Activated T-helper 1 cell treated with anti-CD3 and anti-CD28 coated beads, Interleukin-12 subunit alpha, Interleukin-12 subunit beta, Interleukin-2, Interleukin-4 antibody, amounts not matched to agents 30 ng/mL and 10 ng/mL and 1 ng/mL, durations not matched to agents 14 hours and 24 hours and 36 hours (primary cell): ENCODE measurements at regions not wholly inside any gene's neighbourhood (a gene's known extent, or its start where the extent isn't known, plus 50 kb on each side); places are given as distances from the start of the nearest gene placed in this dataset.

Experiments
- DNase-seq: peaks from one replicate; pipeline ENCODE4 v3.0.0; 2021; ENCODE audit warnings: low spot score
- H3K27ac Mint-ChIP-seq: one replicate; pipeline ENCODE4 v1.8.0; 2021; ENCODE audit warnings: mild to moderate bottlenecking, mixed read lengths
- H3K27me3 Mint-ChIP-seq: one replicate; pipeline ENCODE4 v1.8.0; 2022; ENCODE audit warnings: mild to moderate bottlenecking, moderate library complexity, mixed read lengths; ENCODE audit not compliant: insufficient read depth
- H3K36me3 Mint-ChIP-seq: one replicate; pipeline ENCODE4 v1.8.0; 2021; ENCODE audit warnings: low read depth, mixed read lengths
- H3K4me1 Mint-ChIP-seq: one replicate; pipeline ENCODE4 v1.8.0; 2021; ENCODE audit warnings: low read depth, mixed read lengths
- H3K4me3 Mint-ChIP-seq: one replicate; pipeline ENCODE4 v1.8.0; 2021; ENCODE audit warnings: mild to moderate bottlenecking, moderate library complexity, mixed read lengths
- H3K9me3 Mint-ChIP-seq: one replicate; pipeline ENCODE4 v1.8.0; 2021; ENCODE audit warnings: mixed read lengths
- intact Hi-C: fragments of 100-400 bp; cut with micrococcal nuclease; formaldehyde crosslinking; loops from one replicate; pipeline ENCODE4 v1.15.1; 2024

- H3K27ac Mint-ChIP-seq: no peak overlapping the region
- peaks cover 4% of the 10 kb centered on the region for H3K4me1 Mint-ChIP-seq
- intact Hi-C loops: no loop called here
- H3K4me3 Mint-ChIP-seq: no peak overlapping the region
- H3K36me3 Mint-ChIP-seq: no peaks in the 10 kb centered on the region
- DNase-seq: no peak
- H3K27me3 Mint-ChIP-seq: no peaks in the 10 kb centered on the region
- H3K9me3 Mint-ChIP-seq: no peaks in the 10 kb centered on the region
These were observed 799.6 kb downstream of the ADGRL2 start for GRCh38 chr1:82600314-82600713.

- intact Hi-C loops: no loop called here
- H3K9me3 Mint-ChIP-seq: no peaks in the 10 kb centered on the region
- H3K27ac Mint-ChIP-seq: no peak overlapping the region
- no peak overlapping the region for H3K4me3 Mint-ChIP-seq
- H3K36me3 Mint-ChIP-seq: no peaks in the 10 kb centered on the region
- peaks cover 4% of the 10 kb centered on the region for H3K4me1 Mint-ChIP-seq
- no peaks in the 10 kb centered on the region for H3K27me3 Mint-ChIP-seq
- DNase-seq: no peak
These were observed 798.1 kb downstream of the ADGRL2 start for GRCh38 chr1:82598812-82599211.

DNA sequence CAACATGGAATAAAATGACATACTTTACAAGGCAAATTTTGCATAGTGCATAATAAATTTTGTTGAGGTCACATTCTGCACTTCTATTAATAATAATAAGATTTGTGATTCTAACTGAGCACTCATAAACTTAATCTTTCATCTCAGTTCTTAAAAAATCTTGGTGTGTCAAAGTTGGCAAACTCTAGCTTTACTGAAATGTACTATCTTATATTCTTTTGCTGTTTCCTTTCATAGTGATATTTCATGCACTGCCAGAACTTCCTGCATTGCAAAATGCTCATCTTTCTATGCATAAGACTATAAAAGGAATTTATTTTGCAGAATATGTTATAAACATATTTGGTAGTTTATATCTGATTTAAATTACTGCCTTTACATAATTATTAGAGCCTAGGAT is 797.6 kb downstream of the ADGRL2 start:
- Mint-ChIP-seq H3K4me3 (no peak overlapping the region), H3K36me3 (no peaks in the 10 kb centered on the region), H3K27me3 (no peaks in the 10 kb centered on the region), H3K27ac (no peak overlapping the region), H3K4me1 (peaks cover 4% of the 10 kb centered on the region), H3K9me3 (no peaks in the 10 kb centered on the region)
- no peak for DNase-seq
- intact Hi-C loops: no loop called here

GRCh38 chr1:82597649-82598048 is 796.9 kb downstream of the ADGRL2 start:
- peaks cover 4% of the 10 kb centered on the region for H3K4me1 Mint-ChIP-seq

GRCh38 chr1:82597141-82597540 is 796.4 kb downstream of the ADGRL2 start:
- intact Hi-C loops: no loop called here
- H3K9me3 Mint-ChIP-seq: no peaks in the 10 kb centered on the region
- H3K27me3 Mint-ChIP-seq: no peaks in the 10 kb centered on the region
- H3K27ac Mint-ChIP-seq: no peak overlapping the region
- DNase-seq: no peak
- peaks cover 4% of the 10 kb centered on the region for H3K4me1 Mint-ChIP-seq
- H3K36me3 Mint-ChIP-seq: no peaks in the 10 kb centered on the region
- H3K4me3 Mint-ChIP-seq: no peak overlapping the region

More at GRCh38 chr1:82597649-82598048, 796.9 kb downstream of the ADGRL2 start:
- no peak overlapping the region for H3K27ac Mint-ChIP-seq
- no peaks in the 10 kb centered on the region for H3K27me3 Mint-ChIP-seq
- no peaks in the 10 kb centered on the region for H3K9me3 Mint-ChIP-seq
- no peak for DNase-seq
- intact Hi-C loops: no loop called here
- H3K4me3 Mint-ChIP-seq: no peak overlapping the region
- H3K36me3 Mint-ChIP-seq: no peaks in the 10 kb centered on the region

- Mint-ChIP-seq H3K4me3 (no peak overlapping the region), H3K27me3 (no peaks in the 10 kb centered on the region), H3K27ac (no peak overlapping the region), H3K4me1 (no peaks in the 10 kb centered on the region), H3K9me3 (no peaks in the 10 kb centered on the region), H3K36me3 (no peaks in the 10 kb centered on the region)
- intact Hi-C loops: no loop called here
- DNase-seq: no peak
These were observed 792.8 kb downstream of the ADGRL2 start for GRCh38 chr1:82593561-82593960.

DNA sequence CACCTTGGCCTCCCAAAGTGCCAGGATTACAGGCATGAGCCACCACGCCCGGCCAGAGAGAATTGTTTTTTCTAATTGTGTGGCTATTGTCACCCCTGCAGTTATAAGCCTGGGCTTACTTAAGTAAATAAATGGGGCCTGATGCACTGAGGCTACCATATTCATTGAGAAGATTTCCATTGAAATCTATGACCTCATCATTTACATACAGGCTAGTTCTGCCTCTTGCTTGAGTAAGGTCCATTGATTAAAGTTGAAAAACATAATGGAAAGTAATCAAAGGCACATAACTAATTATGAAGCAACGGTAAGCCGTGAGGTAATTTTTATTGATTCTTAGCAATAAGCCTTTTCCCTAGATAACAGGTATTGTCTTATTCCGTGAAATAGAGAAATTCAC is 788.9 kb downstream of the ADGRL2 start:
- H3K27me3 Mint-ChIP-seq: no peaks in the 10 kb centered on the region
- H3K4me3 Mint-ChIP-seq: no peak overlapping the region
- DNase-seq: no peak
- no peaks in the 10 kb centered on the region for H3K36me3 Mint-ChIP-seq
- H3K9me3 Mint-ChIP-seq: no peaks in the 10 kb centered on the region
- intact Hi-C loops: no loop called here
- no peaks in the 10 kb centered on the region for H3K4me1 Mint-ChIP-seq
- H3K27ac Mint-ChIP-seq: no peak overlapping the region

- no peaks in the 10 kb centered on the region for H3K27me3 Mint-ChIP-seq
- no peaks in the 10 kb centered on the region for H3K4me1 Mint-ChIP-seq
- no peaks in the 10 kb centered on the region for H3K9me3 Mint-ChIP-seq
- DNase-seq: no peak
- H3K4me3 Mint-ChIP-seq: no peak overlapping the region
- intact Hi-C loops: no loop called here
- no peak overlapping the region for H3K27ac Mint-ChIP-seq
- H3K36me3 Mint-ChIP-seq: no peaks in the 10 kb centered on the region
These were observed 786.6 kb downstream of the ADGRL2 start for GRCh38 chr1:82587371-82587770.

DNA sequence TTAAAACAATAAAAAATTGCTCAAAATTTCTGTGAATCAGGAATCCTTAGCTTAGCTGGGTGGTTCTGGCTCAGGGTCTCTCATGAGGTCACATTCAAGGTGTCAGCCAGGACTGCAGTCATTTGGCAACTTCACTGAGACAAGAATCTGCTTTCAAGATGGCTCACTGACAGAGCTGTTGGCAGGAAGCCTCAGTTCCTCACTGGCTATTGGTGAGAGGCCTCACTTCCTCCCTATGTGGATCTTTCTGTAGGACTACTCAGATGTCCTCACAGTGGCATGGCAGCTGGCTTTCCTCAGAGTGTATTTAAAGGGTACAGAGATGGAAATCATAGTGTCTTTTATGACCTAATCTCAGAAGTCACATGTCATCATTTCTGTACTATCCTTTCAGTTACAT is 785.7 kb downstream of the ADGRL2 start:
- Mint-ChIP-seq H3K4me1 (no peaks in the 10 kb centered on the region), H3K27me3 (no peaks in the 10 kb centered on the region), H3K27ac (no peak overlapping the region), H3K9me3 (no peaks in the 10 kb centered on the region), H3K4me3 (no peak overlapping the region), H3K36me3 (no peaks in the 10 kb centered on the region)
- DNase-seq: no peak
- intact Hi-C loops: no loop called here

- Mint-ChIP-seq H3K9me3 (no peaks in the 10 kb centered on the region), H3K4me1 (no peaks in the 10 kb centered on the region), H3K27me3 (no peaks in the 10 kb centered on the region), H3K36me3 (no peaks in the 10 kb centered on the region), H3K27ac (no peak overlapping the region), H3K4me3 (no peak overlapping the region)
- no peak for DNase-seq
- intact Hi-C loops: no loop called here
These were observed 781.6 kb downstream of the ADGRL2 start for GRCh38 chr1:82582347-82582746.

- no peaks in the 10 kb centered on the region for H3K36me3 Mint-ChIP-seq
- H3K4me1 Mint-ChIP-seq: no peaks in the 10 kb centered on the region
- intact Hi-C loops: no loop called here
- no peak overlapping the region for H3K27ac Mint-ChIP-seq
- H3K27me3 Mint-ChIP-seq: no peaks in the 10 kb centered on the region
- no peak for DNase-seq
- no peaks in the 10 kb centered on the region for H3K9me3 Mint-ChIP-seq
- no peak overlapping the region for H3K4me3 Mint-ChIP-seq
These were observed 777.5 kb downstream of the ADGRL2 start for GRCh38 chr1:82578086-82578726.

GRCh38 chr1:82567348-82567747 is 766.6 kb downstream of the ADGRL2 start:
- intact Hi-C loops: no loop called here
- DNase-seq: no peak
- Mint-ChIP-seq H3K27ac (no peak overlapping the region), H3K4me3 (no peak overlapping the region), H3K9me3 (no peaks in the 10 kb centered on the region), H3K4me1 (no peaks in the 10 kb centered on the region), H3K36me3 (no peaks in the 10 kb centered on the region), H3K27me3 (peaks cover under 1% of the 10 kb centered on the region)

DNA sequence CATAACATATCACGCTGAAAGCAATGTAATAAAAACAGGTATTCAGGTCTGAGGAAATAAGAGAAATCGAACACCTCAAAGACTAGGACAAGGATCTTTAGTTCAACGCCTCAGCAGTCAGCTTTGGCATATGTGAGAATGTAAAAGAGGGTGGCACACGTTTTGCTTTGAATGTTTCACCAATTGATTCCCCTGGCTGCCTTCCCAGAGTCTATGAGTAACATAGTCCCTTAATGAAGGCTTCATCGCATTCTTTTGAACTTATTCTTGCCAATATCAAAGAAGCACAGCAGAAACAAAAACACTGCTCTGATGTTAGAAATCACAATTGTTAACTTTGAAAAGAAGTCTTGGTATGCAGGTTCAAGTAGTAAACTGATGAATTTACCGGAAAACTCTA is 764.8 kb downstream of the ADGRL2 start:
- Mint-ChIP-seq H3K9me3 (no peaks in the 10 kb centered on the region), H3K4me1 (no peaks in the 10 kb centered on the region), H3K27me3 (peaks cover 2% of the 10 kb centered on the region), H3K4me3 (no peak overlapping the region), H3K27ac (no peak overlapping the region), H3K36me3 (no peaks in the 10 kb centered on the region)
- intact Hi-C loops: no loop called here
- DNase-seq: no peak

DNA sequence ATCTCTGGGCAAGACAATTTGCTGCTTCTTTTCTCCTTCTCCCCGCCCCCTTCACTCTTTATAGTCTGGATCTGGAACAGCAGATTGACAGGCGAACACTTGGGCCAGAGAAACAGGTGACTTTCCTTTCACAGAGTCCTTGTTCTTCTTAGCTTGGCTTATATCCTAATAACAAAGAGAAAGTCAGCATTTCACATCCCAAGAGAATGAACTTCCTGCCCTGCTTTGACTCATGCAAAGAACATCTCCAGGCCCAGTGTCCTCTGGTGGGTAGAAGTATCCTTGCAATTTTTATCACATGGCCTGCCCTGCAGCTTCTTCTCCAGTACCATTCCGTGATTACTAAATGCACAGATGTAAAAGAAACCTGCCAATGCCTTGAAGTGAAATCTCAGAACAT is 764.4 kb downstream of the ADGRL2 start:
- Mint-ChIP-seq H3K27me3 (peaks cover 2% of the 10 kb centered on the region), H3K4me1 (no peaks in the 10 kb centered on the region), H3K4me3 (no peak overlapping the region), H3K36me3 (no peaks in the 10 kb centered on the region), H3K27ac (no peak overlapping the region), H3K9me3 (no peaks in the 10 kb centered on the region)
- intact Hi-C loops: no loop called here
- DNase-seq: no peak
